H1 (cell line): ENCODE measurements at regions not wholly inside any gene's neighbourhood (a gene's known extent, or its start where the extent isn't known, plus 50 kb on each side); places are given as distances from the start of the nearest gene placed in this dataset.

Experiments
- CHD7 ChIP-seq: fragments of 300-600 bp; sonication (generic); IDR thresholded peaks from 2 replicates; pipeline ENCODE4 v1.7.1; 2012; ENCODE audit warnings: low read length, moderate library complexity, mild to moderate bottlenecking, inconsistent platforms; ENCODE audit not compliant: insufficient replicate concordance
- RXRA ChIP-seq: IDR thresholded peaks from 2 replicates; pipeline ENCODE4 v1.6.1; 2011; ENCODE audit warnings: low read depth, mild to moderate bottlenecking, low read length, moderate library complexity; ENCODE audit not compliant: insufficient read depth
- SP1 ChIP-seq: IDR thresholded peaks from 2 replicates; pipeline ENCODE4 v1.6.1; 2011; ENCODE audit warnings: low read depth, low read length
- TCF12 ChIP-seq: IDR thresholded peaks from 2 replicates; pipeline ENCODE4 v1.6.1; 2011; ENCODE audit warnings: low read depth, mild to moderate bottlenecking, low read length

- 0 out of 2 replicates have a peak, but pooled peaks have one; percentile 53 for TF ChIP-seq RXRA
- TF ChIP-seq CHD7, result no peak
- TF ChIP-seq TCF12, result no peak
- TF ChIP-seq SP1, result peak; percentile 82
These were observed 103.0 kb upstream of the KLF6 start (continued) for GRCh38 chr10:3887885-3888476.
